ENCODE measurements at regions not wholly inside any gene's neighbourhood (a gene's known extent, or its start where the extent isn't known, plus 50 kb on each side); places are given as distances from the start of the nearest gene placed in this dataset.

DNA sequence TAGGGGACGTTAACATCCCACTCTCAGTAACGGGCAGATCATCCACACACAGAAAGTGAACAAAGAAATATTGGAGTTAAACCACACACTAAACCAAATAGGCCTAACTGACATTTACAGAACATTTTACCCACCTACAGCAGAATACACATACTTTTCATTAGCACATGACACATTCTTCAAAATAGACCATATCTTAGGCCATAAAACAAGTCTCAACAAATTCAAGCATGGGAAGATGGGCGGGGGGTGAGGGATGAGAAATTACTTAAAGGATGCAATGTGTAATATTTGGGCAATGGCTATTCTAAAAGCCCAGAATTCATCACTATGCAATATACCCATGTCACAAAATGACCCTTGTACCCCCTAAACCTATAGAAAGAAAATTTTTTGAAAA lies 226.2 kb downstream of the ATPSCKMT start:
- H3K4me3 ChIP-seq (replicated peaks in 1 of 3; ENCODE audit: insufficient read depth in 1 of 3, low read depth in 2 of 3, low read length in 3 of 3), result no peak overlapping the region
- in situ Hi-C loops (cut with HindIII; ENCODE audit: extremely low pct_ligation_motif_present, low pct_unique_long_range_greater_than_20kb), result no loop called here
- ChIA-PET POLR2A (no interaction called here), CTCF (ENCODE audit: low intra/inter-chr PET ratio, low total read pairs) (no interaction called here)
- no TSS peak for BruUV-seq (replicated peaks)
- H3K36me3 ChIP-seq (replicated peaks in 1 of 2; ENCODE audit: control insufficient read depth in 1 of 2, insufficient read depth in 2 of 2, low read length in 2 of 2), result no peaks in the 10 kb centered on the region
- 1% methylated on average over 3 of the region's 3 CpGs for WGBS (ENCODE audit: low lambda C conversion rate)
- no peak overlapping the region for H3K9ac ChIP-seq (ENCODE audit: insufficient read depth, low read depth, low read length)
- intact Hi-C loops (cut with micrococcal nuclease; ENCODE audit: unreplicated experiment), result no loop called here
- ATAC-seq (no peak), DNase-seq (ENCODE audit: low spot score) (no peak), FAIRE-seq (no peak)
- no peaks in the 10 kb centered on the region for H3K79me2 ChIP-seq (ENCODE audit: insufficient read depth, low read length)
- no peak overlapping the region for H2AFZ ChIP-seq (ENCODE audit: low read length)
- H3K27me3 ChIP-seq (ENCODE audit: control insufficient read depth in 1 of 2, insufficient read depth in 2 of 2, low read length in 2 of 2), result no peaks in the 10 kb centered on the region
- no peaks in the 10 kb centered on the region for H3K9me3 ChIP-seq (ENCODE audit: low read length)
- H3K4me1 ChIP-seq (ENCODE audit: insufficient read depth, low read length), result no peaks in the 10 kb centered on the region
- no peak overlapping the region for H3K27ac ChIP-seq (ENCODE audit: extremely low read length, insufficient read depth, low read length)
- TF ChIP-seq ZBTB38 (CRISPR knock-in tag; IDR thresholded peaks at IDR 0.05), result no peak
- TF ChIP-seq FLYWCH1 (CRISPR knock-in tag; IDR thresholded peaks at IDR 0.05), result no peak
- TF ChIP-seq, protein P1, sequence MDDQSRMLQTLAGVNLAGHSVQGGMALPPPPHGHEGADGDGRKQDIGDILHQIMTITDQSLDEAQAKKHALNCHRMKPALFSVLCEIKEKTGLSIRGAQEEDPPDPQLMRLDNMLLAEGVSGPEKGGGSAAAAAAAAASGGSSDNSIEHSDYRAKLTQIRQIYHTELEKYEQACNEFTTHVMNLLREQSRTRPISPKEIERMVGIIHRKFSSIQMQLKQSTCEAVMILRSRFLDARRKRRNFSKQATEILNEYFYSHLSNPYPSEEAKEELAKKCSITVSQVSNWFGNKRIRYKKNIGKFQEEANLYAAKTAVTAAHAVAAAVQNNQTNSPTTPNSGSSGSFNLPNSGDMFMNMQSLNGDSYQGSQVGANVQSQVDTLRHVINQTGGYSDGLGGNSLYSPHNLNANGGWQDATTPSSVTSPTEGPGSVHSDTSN (CRISPR knock-in tag; IDR thresholded peaks at IDR 0.05; ENCODE audit: borderline replicate concordance), result no peak
- TF ChIP-seq NBN (conservative IDR thresholded peaks at IDR 0.05), result no peak
- TF ChIP-seq, protein P2, sequence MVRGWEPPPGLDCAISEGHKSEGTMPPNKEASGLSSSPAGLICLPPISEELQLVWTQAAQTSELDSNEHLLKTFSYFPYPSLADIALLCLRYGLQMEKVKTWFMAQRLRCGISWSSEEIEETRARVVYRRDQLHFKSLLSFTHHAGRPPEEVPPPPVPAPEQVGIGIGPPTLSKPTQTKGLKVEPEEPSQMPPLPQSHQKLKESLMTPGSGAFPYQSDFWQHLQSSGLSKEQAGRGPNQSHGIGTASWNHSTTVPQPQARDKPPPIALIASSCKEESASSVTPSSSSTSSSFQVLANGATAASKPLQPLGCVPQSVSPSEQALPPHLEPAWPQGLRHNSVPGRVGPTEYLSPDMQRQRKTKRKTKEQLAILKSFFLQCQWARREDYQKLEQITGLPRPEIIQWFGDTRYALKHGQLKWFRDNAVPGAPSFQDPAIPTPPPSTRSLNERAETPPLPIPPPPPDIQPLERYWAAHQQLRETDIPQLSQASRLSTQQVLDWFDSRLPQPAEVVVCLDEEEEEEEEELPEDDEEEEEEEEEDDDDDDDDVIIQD (CRISPR knock-in tag; IDR thresholded peaks at IDR 0.05; ENCODE audit: low read depth), result no peak
- TF ChIP-seq, protein P3, sequence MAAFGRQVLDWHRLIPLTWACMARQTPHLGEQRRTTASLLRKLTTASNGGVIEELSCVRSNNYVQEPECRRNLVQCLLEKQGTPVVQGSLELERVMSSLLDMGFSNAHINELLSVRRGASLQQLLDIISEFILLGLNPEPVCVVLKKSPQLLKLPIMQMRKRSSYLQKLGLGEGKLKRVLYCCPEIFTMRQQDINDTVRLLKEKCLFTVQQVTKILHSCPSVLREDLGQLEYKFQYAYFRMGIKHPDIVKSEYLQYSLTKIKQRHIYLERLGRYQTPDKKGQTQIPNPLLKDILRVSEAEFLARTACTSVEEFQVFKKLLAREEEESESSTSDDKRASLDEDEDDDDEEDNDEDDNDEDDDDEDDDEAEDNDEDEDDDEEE (CRISPR knock-in tag; IDR thresholded peaks at IDR 0.05), result no peak
- TF ChIP-seq SKI (IDR thresholded peaks at IDR 0.05; ENCODE audit: partially characterized antibody), result no peak
- TF ChIP-seq REPIN1 (CRISPR knock-in tag; IDR thresholded peaks at IDR 0.05; ENCODE audit: borderline replicate concordance, low read depth), result no peak
- no peak for TF ChIP-seq ZNF574 (CRISPR knock-in tag; IDR thresholded peaks at IDR 0.05)
- no peak for TF ChIP-seq NFYB (CRISPR knock-in tag; IDR thresholded peaks at IDR 0.05)
- no peak for TF ChIP-seq HNF4A (CRISPR knock-in tag; IDR thresholded peaks at IDR 0.05)
- TF ChIP-seq FOSL2 (CRISPR knock-in tag; IDR thresholded peaks at IDR 0.05), result no peak
- TF ChIP-seq SMC3 (IDR thresholded peaks at IDR 0.05; ENCODE audit: low read length), result no peak
- TF ChIP-seq THAP9 (CRISPR knock-in tag; IDR thresholded peaks at IDR 0.05; ENCODE audit: borderline replicate concordance), result no peak
- no peak for TF ChIP-seq RFXAP (CRISPR knock-in tag; IDR thresholded peaks at IDR 0.05; ENCODE audit: borderline replicate concordance)
- TF ChIP-seq ZMAT3 (CRISPR knock-in tag; conservative IDR thresholded peaks at IDR 0.05), result no peak
- no peak overlapping the region for H3K4me2 ChIP-seq (ENCODE audit: low read depth, low read length)
- no peaks in the 10 kb centered on the region for H4K20me1 ChIP-seq (ENCODE audit: insufficient read depth, low read length)
